Endothelial cell of umbilical vein (primary cell): ENCODE measurements at regions not wholly inside any gene's neighbourhood (a gene's known extent, or its start where the extent isn't known, plus 50 kb on each side); places are given as distances from the start of the nearest gene placed in this dataset.

Experiments used
- EZH2 ChIP-seq: IDR thresholded peaks from 2 replicates; pipeline ENCODE4 v1.6.1; 2012; ENCODE audit warnings: borderline replicate concordance, low read depth, mild to moderate bottlenecking, moderate library complexity, low read length, inconsistent platforms; ENCODE audit not compliant: severe bottlenecking
- POLR2A ChIP-seq: IDR thresholded peaks from 2 replicates; pipeline ENCODE4 v1.6.1; 2012; ENCODE audit warnings: low read depth, mild to moderate bottlenecking, control low read depth, low read length
- TF ChIP-seq, protein P1 (sequence below), 2 donors: IDR thresholded peaks; 1 replicate in 1 of 2; 2 replicates in 1 of 2; pipeline ENCODE4 v1.5.1; 2011; ENCODE audit warnings: low read length in 2 of 2, mild to moderate bottlenecking in 2 of 2, moderate library complexity in 2 of 2, control low read depth in 1 of 2, inconsistent platforms in 1 of 2, low read depth in 1 of 2; ENCODE audit not compliant: insufficient read depth in 1 of 2; ENCODE audit errors: extremely low read depth in 1 of 2
- TF ChIP-seq, protein P2 (sequence below): IDR thresholded peaks from 2 replicates; pipeline ENCODE4 v1.6.1; 2011; ENCODE audit not compliant: insufficient read depth, insufficient read length

GRCh38 chr10:114715171-114715670 is 57.1 kb upstream of the ABLIM1 start:
- TF ChIP-seq POLR2A = no peak
- TF ChIP-seq, protein P1, sequence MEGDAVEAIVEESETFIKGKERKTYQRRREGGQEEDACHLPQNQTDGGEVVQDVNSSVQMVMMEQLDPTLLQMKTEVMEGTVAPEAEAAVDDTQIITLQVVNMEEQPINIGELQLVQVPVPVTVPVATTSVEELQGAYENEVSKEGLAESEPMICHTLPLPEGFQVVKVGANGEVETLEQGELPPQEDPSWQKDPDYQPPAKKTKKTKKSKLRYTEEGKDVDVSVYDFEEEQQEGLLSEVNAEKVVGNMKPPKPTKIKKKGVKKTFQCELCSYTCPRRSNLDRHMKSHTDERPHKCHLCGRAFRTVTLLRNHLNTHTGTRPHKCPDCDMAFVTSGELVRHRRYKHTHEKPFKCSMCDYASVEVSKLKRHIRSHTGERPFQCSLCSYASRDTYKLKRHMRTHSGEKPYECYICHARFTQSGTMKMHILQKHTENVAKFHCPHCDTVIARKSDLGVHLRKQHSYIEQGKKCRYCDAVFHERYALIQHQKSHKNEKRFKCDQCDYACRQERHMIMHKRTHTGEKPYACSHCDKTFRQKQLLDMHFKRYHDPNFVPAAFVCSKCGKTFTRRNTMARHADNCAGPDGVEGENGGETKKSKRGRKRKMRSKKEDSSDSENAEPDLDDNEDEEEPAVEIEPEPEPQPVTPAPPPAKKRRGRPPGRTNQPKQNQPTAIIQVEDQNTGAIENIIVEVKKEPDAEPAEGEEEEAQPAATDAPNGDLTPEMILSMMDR (IDR thresholded peaks at IDR 0.05; ENCODE audit: extremely low read depth in 1 of 2, insufficient read depth in 1 of 2, low read depth in 1 of 2, low read length in 2 of 2) = no peak
- TF ChIP-seq, protein P2, sequence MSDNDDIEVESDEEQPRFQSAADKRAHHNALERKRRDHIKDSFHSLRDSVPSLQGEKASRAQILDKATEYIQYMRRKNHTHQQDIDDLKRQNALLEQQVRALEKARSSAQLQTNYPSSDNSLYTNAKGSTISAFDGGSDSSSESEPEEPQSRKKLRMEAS = no peak
- no peak for TF ChIP-seq EZH2
